SK-N-SH treated with all-trans-retinoic acid at 6 μM for 48 hours (cell line): ENCODE measurements at regions not wholly inside any gene's neighbourhood (a gene's known extent, or its start where the extent isn't known, plus 50 kb on each side); places are given as distances from the start of the nearest gene placed in this dataset.

Source experiments
- ATAC-seq: fragments of 200-7000 bp; cut with Tn5 transposase; 3 replicates; pipeline ENCODE4 v1.9.1; 2020; ENCODE audit warnings: mild to moderate bottlenecking, moderate library complexity
- ARNTL ChIP-seq: fragments of 450-650 bp; formaldehyde crosslinking; IDR thresholded peaks from 2 replicates; pipeline ENCODE4 v1.5.0; 2020; ENCODE audit warnings: low read depth, mild to moderate bottlenecking, moderate library complexity, borderline replicate concordance
- BACH2 ChIP-seq: fragments of 250-450 bp; sonication (Bioruptor Pico); IDR thresholded peaks from 2 replicates; pipeline ENCODE4 v1.9.0; 2021; ENCODE audit warnings: mild to moderate bottlenecking, borderline replicate concordance
- CREB5 ChIP-seq: fragments of 250-450 bp; sonication (Bioruptor Pico); IDR thresholded peaks from 2 replicates; pipeline ENCODE4 v1.5.1; 2020; ENCODE audit warnings: low read depth, mild to moderate bottlenecking, moderate library complexity
- CSDC2 ChIP-seq: fragments of 250-450 bp; sonication (Bioruptor Pico); IDR thresholded peaks from 2 replicates; pipeline ENCODE4 v1.5.0; 2020; ENCODE audit warnings: mild to moderate bottlenecking, moderate library complexity
- CSRNP3 ChIP-seq: fragments of 250-450 bp; sonication (Bioruptor Pico); IDR thresholded peaks from 2 replicates; pipeline ENCODE4 v1.5.1; 2021; ENCODE audit warnings: mild to moderate bottlenecking, moderate library complexity
- GLIS3 ChIP-seq: fragments of 250-450 bp; sonication (Bioruptor Pico); IDR thresholded peaks from 2 replicates; pipeline ENCODE4 v1.5.0; 2020; ENCODE audit warnings: mild to moderate bottlenecking, moderate library complexity
- ISL1 ChIP-seq: fragments of 250-450 bp; sonication (Bioruptor Pico); IDR thresholded peaks from 2 replicates; pipeline ENCODE4 v2.1.2; 2022; ENCODE audit warnings: mild to moderate bottlenecking, moderate library complexity
- PATZ1 ChIP-seq: fragments of 250-450 bp; sonication (Bioruptor Pico); IDR thresholded peaks from 2 replicates; pipeline ENCODE4 v1.8.0; 2020; ENCODE audit warnings: mild to moderate bottlenecking, moderate library complexity, borderline replicate concordance
- POU6F1 ChIP-seq: fragments of 250-450 bp; sonication (Bioruptor Pico); IDR thresholded peaks from 2 replicates; pipeline ENCODE4 v1.8.0; 2021; ENCODE audit warnings: low read depth, mild to moderate bottlenecking, moderate library complexity, borderline replicate concordance
- PPARA ChIP-seq: fragments of 250-450 bp; sonication (Bioruptor Pico); IDR thresholded peaks from 2 replicates; pipeline ENCODE4 v1.5.0; 2020; ENCODE audit warnings: mild to moderate bottlenecking, borderline replicate concordance
- SNAI2 ChIP-seq: fragments of 250-450 bp; sonication (Bioruptor Pico); IDR thresholded peaks from 2 replicates; pipeline ENCODE4 v1.5.0; 2020; ENCODE audit warnings: mild to moderate bottlenecking, moderate library complexity
- TCF4 ChIP-seq: fragments of 250-450 bp; sonication (Bioruptor Pico); IDR thresholded peaks from 2 replicates; pipeline ENCODE4 v1.8.0; 2021; ENCODE audit warnings: mild to moderate bottlenecking, moderate library complexity, borderline replicate concordance
- TOX ChIP-seq: fragments of 250-450 bp; sonication (Bioruptor Pico); IDR thresholded peaks from 2 replicates; pipeline ENCODE4 v1.8.0; 2021; ENCODE audit warnings: mild to moderate bottlenecking, moderate library complexity, borderline replicate concordance
- TSHZ2 ChIP-seq: fragments of 250-450 bp; sonication (Bioruptor Pico); IDR thresholded peaks from 2 replicates; pipeline ENCODE4 v1.5.0; 2020; ENCODE audit warnings: mild to moderate bottlenecking, moderate library complexity
- ZC3H10 ChIP-seq: fragments of 250-450 bp; sonication (Bioruptor Pico); IDR thresholded peaks from 2 replicates; pipeline ENCODE4 v1.5.1; 2021; ENCODE audit warnings: mild to moderate bottlenecking, moderate library complexity
- ZFP3 ChIP-seq: fragments of 250-450 bp; sonication (Bioruptor Pico); IDR thresholded peaks from 2 replicates; pipeline ENCODE4 v1.5.0; 2020; ENCODE audit warnings: mild to moderate bottlenecking, moderate library complexity
- ZFP30 ChIP-seq: fragments of 450-650 bp; formaldehyde crosslinking; IDR thresholded peaks from 2 replicates; pipeline ENCODE4 v1.5.0; 2022; ENCODE audit warnings: mild to moderate bottlenecking, moderate library complexity
- ZNF565 ChIP-seq: fragments of 450-650 bp; formaldehyde crosslinking; conservative IDR thresholded peaks from 2 replicates; pipeline ENCODE4 v1.5.0; 2020; ENCODE audit warnings: low read depth, mild to moderate bottlenecking, moderate library complexity
- ZNF70 ChIP-seq: fragments of 450-650 bp; formaldehyde crosslinking; IDR thresholded peaks from 2 replicates; pipeline ENCODE4 v1.5.0; 2020; ENCODE audit warnings: mild to moderate bottlenecking, moderate library complexity
- ZNF8 ChIP-seq: fragments of 450-650 bp; formaldehyde crosslinking; IDR thresholded peaks from 2 replicates; pipeline ENCODE4 v1.5.0; 2020; ENCODE audit warnings: mild to moderate bottlenecking, moderate library complexity

- ATAC-seq, result no peak
- no peak for TF ChIP-seq PATZ1 (CRISPR knock-in tag)
- TF ChIP-seq PPARA, result no peak
- no peak for TF ChIP-seq ISL1
- no peak for TF ChIP-seq ZFP30 (CRISPR knock-in tag)
- no peak for TF ChIP-seq SNAI2
- no peak for TF ChIP-seq GLIS3
- TF ChIP-seq ZNF70 (CRISPR knock-in tag), result no peak
- TF ChIP-seq TOX (CRISPR knock-in tag), result no peak
- no peak for TF ChIP-seq CSRNP3
- TF ChIP-seq POU6F1 (CRISPR knock-in tag), result no peak
- TF ChIP-seq ZNF565 (CRISPR knock-in tag), result no peak
- TF ChIP-seq TSHZ2 (CRISPR knock-in tag), result no peak
- TF ChIP-seq ARNTL (CRISPR knock-in tag), result no peak
- TF ChIP-seq ZFP3 (CRISPR knock-in tag), result no peak
- no peak for TF ChIP-seq ZC3H10 (CRISPR knock-in tag)
- TF ChIP-seq BACH2 (CRISPR knock-in tag), result no peak
- TF ChIP-seq TCF4 (CRISPR knock-in tag), result no peak
- TF ChIP-seq CSDC2 (CRISPR knock-in tag), result no peak
- no peak for TF ChIP-seq CREB5 (CRISPR knock-in tag)
- TF ChIP-seq, all 23 proteins: peak for 0
Observed at GRCh38 chr16:60271025-60271771, 1537.1 kb upstream of the GOT2 start.

GRCh38 chr16:60261425-60261824 is 1527.3 kb upstream of the GOT2 start:
- TF ChIP-seq CSRNP3 (no peak), TCF4 (CRISPR knock-in tag) (no peak), BACH2 (CRISPR knock-in tag) (no peak), CREB5 (CRISPR knock-in tag) (no peak), ZNF8 (no peak), ZNF70 (CRISPR knock-in tag) (no peak), CSDC2 (CRISPR knock-in tag) (no peak), ZFP3 (CRISPR knock-in tag) (no peak), ZNF565 (CRISPR knock-in tag) (no peak), ISL1 (no peak), GLIS3 (no peak), ZFP30 (CRISPR knock-in tag) (no peak), POU6F1 (CRISPR knock-in tag) (no peak)
- ATAC-seq, result no peak
